ENCODE measurements at regions not wholly inside any gene's neighbourhood (a gene's known extent, or its start where the extent isn't known, plus 50 kb on each side); places are given as distances from the start of the nearest gene placed in this dataset.
A peak's percentile ranks its signal among the peaks of the same experiment; 100 is the strongest.
"Not testable (repeated sequence)": the region's sequence is repeated elsewhere in the genome, so short reads cannot be mapped to it uniquely, and the experiment has no call there.

- no peak for DNase-seq
Observed at GRCh38 chr10:36764823-36765222, 360.6 kb upstream of the ANKRD30A start.

GRCh38 chr10:36761121-36761520 is 364.3 kb upstream of the ANKRD30A start:
- DNase-seq = no peak

DNA sequence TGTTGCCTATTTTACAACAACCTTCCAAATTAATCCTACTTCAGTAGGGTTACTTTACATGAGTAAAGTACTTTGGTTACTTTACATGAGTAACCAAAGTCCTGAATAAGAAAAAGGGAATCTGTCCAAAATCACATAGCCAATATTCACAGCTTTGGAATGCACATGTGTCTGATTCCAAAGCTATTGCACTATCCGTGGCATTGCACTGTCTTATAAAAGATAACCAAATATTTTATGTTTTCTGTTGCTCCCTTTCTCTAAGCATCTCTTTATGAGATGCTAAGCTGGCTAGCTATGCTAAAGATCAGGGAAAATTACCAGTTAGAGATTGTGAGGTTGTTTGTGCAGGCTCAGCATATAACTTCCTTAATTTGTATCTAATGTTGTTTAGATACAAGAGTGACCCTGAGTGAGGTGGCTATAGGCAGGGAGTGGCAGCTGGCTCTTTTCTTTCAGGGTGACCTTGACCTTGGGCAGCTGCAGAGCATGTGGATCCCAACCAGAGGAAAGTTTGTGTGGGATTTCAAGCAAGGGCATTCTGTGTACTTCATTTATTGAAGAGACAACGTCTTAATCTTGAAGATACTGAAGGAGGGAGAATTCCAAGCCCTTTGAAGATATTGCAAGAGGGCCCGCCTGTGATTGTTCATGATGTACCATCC is 366.1 kb upstream of the ANKRD30A start:
- no peak for DNase-seq

DNA sequence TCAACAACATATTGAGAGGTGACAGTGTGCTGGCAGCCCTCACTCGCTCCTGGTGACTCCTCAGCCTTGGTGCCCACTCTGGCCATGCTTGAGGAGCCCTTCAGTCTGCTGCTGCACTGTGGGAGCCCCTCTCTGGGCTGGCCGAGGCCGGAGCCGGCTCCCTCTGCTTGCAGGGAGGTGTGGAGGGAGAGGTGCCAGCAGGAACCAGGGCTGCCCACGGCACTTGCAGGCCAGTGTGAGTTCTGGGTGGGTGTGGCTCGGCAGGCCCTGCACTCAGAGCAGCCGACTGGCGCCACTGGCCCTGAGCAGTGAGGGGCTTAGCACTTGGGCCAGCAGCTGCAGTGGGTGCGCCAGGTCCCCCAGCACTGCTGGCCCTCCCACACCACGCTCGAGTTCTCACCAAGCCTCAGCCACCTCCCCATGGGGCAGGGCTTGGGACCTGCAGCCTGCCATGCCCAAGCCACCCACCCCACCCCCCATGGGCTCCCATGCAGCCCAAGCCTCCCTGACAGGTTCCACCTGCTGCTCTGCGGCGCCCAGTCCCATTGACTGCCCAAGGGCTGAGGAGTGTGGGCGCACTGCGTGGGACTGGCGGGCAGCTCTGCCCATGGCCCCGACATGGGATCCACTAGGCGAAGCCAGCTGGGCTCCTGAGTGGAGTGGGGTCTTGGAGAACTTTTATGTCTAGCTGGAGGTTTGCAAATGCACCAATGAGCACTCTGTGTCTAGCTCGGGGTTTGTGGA is 377.1 kb upstream of the ANKRD30A start:
- DNase-seq = no peak

DNA sequence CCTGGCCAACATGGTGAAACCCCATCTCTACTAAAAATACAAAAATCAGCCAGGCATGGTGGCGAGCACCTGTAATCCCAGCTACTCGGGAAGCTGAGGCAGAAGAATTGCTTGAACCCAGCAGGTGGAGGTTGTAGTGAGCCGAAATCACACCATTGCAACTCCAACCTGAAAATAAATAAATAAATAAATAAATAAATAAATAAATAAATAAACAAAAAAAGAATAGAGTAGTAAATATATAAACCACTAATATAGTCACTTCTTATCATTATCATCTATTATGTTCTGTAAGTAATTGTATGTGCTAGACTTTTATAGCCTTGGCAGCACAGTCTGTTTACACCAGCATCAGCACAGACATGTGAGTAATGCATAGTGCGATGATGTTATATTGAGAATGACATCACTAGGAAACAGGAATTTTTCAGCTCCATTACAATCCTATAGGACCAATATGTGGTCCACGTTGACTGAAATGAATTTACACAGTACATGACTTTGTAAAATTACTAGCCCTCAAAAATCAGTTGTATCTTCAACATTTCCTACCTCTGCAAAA is 385.4 kb upstream of the ANKRD30A start:
- no peak for DNase-seq

DNA sequence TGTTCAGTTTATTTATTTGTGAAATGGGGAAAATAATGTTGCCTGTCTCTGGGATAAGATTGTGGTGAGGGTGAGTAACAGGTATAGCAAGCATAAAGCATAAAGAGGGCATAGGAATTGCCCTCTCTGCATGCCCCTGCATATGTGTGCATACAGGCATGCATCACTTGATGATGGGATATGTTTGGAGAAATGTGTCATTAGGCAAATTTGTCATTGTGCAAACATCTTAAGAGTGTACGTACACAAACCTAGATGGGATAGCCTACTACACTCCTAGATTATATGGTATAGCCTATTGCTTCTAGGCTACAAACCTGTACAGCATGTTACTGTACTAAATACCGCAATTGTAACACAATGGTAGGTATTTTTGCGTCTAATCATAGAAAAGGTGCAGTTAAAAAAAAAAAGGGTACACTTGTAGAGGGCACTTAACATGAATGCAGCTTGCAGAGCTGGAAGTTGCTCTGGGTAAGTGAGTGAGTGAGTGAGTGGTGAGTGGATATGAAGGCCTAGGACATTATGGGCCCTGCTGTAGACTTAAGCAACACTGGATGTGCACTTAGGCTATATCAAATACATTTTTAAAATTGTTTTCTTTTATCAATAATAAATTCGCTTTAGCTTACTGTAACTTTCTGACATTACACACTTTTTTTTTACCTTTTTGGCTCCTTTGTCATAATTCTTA is 386.5 kb upstream of the ANKRD30A start:
- no peak for DNase-seq

- DNase-seq = no peak
Observed at GRCh38 chr10:36736311-36736710, 389.1 kb upstream of the ANKRD30A start.

- DNase-seq = not testable (repeated sequence)
Observed at GRCh38 chr10:36734590-36734989, 390.8 kb upstream of the ANKRD30A start.

DNA sequence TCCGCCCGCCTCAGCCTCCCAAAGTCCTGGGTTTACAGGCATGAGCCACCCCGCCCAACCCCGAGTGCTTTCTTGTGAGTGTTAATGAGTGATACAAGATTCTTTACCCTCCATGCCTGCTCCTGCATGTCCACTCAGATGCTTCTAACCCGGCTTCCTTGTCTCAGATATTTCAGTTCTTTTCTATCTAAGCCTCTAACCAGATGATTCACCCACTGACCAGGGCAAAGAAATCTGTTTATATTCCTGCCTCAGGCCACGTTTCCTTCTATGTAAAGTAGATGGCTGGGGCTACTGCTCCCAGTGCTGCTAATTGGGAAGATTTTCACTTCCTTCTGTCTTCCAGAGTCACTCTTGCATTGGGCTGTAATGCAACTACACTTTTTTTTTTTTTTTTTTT is 395.1 kb upstream of the ANKRD30A start:
- no peak for DNase-seq

GRCh38 chr10:36728626-36729025 is 396.8 kb upstream of the ANKRD30A start:
- DNase-seq = no peak

DNA sequence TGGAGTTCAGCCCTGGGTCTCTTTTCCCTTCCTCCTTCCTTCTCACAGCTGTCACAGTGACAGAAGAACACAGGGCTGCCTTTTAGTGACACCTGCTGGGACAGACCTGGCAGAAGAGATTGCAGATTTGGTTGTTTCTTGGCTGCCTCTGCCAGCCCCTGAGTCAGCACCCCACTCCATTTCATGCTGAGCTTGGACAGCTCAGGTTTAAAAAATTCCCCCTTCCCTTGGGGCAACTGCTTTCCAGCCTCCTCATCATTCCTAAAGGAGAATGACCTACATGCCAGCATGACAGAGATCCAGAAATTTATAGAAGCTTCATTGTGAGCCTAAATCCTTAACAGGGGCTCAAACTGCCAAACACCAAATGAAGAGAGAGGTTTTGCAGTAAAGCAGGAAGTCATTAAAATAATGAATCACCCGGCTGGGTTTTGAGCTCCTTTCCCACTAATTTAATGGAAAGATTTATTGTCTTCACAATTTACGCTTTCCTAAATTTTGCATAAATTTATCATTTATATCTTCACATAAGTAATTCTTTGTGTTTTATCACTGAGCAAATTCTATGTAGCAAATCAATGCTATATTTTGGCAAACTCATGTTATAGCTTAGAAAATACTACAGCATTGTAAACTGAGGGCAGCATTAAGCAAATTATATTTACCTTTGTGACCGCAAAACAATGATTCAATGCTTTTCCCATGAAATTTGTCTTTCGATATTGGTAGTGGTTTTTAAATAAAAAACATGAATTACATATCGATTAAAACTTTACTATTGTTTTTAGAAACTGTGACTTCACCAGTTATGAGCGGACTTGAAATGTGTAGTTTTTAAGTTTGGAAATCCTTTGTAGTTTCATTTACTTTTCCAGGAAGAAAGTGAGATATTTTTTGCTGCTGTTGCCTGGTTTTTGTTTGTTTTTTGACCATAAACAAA is 399.5 kb upstream of the ANKRD30A start:
- peak; percentile 2 for DNase-seq

DNA sequence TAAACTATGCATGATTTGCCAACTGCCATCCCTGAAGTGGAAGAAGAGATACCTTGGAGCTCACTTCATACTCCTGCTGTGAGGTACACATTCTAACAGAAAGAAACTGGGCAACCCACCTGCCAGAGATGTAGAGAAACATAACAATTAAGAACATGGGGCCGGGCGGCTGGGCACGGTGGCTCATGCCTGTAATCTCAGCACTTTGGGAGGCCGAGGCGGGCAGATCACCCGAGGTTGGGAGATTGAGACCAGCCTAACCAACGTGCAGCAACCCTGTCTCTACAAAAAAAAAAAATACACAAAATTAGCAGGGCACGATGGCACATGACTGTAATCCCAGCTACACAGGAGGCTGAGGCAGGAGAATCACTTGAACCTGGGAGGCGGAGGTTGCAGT is 402.6 kb upstream of the ANKRD30A start:
- DNase-seq = no peak

DNA sequence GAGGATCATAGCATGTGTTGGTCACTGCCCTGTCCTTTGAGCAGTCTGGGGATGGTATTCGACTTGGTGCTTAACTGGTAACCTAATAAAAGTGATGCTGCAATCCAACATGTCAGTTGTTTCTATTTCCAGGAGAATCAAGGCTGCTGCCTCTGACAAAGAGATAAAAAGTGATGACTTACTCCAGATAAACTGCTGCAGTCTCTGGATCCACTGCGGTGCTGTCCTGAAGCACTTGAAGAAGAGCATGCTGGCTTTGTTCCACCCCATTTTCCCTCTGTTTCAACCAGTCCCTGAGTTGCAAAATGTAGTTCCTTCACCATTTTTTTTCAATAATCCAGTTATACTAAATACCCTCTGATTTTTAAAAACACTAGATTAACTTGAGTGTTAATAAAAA is 403.5 kb upstream of the ANKRD30A start:
- no peak for DNase-seq

GRCh38 chr10:36720895-36721294 is 404.5 kb upstream of the ANKRD30A start:
- DNase-seq = no peak

GRCh38 chr10:36717118-36717517 is 408.3 kb upstream of the ANKRD30A start:
- DNase-seq = no peak

DNA sequence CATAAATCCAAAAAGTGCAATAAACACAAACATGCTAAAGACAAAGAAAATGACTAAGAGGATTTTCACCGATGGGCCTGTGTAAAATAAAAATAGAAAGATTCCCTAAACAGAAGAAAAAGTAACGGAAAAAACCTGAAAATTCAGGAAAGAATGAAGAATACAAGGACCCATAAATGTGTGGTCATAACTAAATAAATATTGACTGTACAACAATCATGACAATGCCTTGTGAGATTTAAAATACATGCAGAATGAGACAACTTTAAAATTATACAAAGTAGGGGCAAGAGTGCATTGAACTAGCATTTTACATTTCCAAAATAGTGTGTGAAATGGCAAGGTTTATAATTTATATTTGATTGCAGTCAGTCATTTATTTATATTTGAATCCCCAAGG is 409.1 kb upstream of the ANKRD30A start:
- DNase-seq = no peak

DNA sequence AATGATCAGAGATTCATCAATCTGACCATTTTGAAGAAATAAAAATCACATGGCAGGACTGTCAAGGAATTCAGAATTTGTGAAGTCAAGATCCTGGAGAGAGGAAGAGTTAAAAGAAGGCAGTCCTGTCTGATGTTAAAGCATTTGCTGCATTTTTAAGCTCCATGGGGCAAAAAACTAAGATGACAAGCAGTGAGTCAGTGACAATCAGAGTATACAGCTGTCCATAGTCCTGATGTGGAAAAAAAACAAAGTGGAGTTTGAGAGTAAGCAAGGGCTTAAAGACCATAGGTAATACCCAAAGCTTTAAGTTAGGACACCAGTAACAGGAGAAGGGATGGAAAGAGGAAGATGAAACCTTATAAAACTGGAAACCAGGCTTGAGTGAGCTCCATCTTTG is 412.7 kb upstream of the ANKRD30A start:
- no peak for DNase-seq

DNA sequence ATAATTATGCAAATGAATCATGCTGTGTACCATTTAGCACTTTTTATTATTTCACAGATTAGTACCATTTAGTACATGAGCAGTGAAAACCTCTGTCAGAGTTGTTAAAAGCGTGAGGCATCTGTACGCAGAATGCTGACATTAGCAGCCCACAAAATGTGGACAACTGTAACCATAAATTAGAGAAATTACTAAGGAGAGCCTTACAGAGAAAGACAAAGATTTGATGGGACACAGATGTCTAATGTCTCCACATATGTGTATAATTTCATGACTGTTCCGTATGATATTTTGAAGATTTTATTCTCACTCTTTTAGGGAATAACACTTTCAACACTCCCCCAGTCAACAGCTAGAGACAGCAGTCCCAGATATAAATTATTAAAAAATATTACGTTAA is 414.0 kb upstream of the ANKRD30A start:
- DNase-seq = no peak

DNA sequence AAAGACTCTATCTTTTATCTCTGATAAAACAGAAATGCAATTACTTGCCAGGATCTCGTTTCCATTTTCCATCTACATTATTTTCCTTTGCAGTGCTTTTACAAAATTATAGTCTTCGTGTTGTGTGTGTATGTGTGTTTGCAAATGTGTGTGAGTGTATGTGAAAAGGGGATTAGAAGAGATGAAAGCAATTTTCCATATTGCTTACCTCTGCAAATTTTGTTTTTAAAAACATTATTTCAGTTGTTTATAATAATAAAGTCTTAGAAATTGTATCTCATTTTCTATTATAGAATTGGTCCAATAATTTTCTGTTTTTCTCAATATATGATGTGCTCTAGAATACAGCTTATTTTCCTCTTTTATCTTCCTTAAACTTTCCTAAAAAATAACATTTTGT is 421.3 kb upstream of the ANKRD30A start:
- DNase-seq = no peak

DNA sequence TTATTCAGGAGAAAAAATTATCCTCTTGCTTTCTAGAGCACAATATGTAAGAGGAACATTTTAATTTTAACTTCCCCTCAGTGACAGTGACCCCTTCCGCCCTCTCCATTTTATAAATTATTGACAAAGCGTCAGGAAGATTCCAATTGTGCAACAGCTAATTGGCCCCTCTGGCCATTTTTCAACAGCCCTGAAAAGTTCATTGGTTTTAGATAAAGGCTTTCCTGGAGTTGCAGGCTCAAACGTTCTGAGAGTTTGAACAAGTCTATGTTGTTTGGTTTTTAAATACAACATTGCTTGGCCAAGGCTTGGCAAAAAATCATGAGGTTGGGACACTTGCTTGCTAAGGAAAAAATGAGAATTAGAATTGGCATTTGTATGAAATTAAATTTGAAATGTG is 422.2 kb upstream of the ANKRD30A start:
- DNase-seq = no peak

- DNase-seq = no peak
Observed at GRCh38 chr10:36700123-36700522, 425.3 kb upstream of the ANKRD30A start.

GRCh38 chr10:36692759-36693158 is 432.6 kb upstream of the ANKRD30A start:
- DNase-seq = no peak

- DNase-seq = no peak
Observed at GRCh38 chr10:36688717-36689116, 436.7 kb upstream of the ANKRD30A start.

Data from hematopoietic multipotent progenitor cell treated with erythropoietin and hydrocortisone succinate and interleukin-3 and kit ligand, for 6 days (in vitro differentiated cells).